ENCODE measurements at regions not wholly inside any gene's neighbourhood (a gene's known extent, or its start where the extent isn't known, plus 50 kb on each side); places are given as distances from the start of the nearest gene placed in this dataset.

DNA sequence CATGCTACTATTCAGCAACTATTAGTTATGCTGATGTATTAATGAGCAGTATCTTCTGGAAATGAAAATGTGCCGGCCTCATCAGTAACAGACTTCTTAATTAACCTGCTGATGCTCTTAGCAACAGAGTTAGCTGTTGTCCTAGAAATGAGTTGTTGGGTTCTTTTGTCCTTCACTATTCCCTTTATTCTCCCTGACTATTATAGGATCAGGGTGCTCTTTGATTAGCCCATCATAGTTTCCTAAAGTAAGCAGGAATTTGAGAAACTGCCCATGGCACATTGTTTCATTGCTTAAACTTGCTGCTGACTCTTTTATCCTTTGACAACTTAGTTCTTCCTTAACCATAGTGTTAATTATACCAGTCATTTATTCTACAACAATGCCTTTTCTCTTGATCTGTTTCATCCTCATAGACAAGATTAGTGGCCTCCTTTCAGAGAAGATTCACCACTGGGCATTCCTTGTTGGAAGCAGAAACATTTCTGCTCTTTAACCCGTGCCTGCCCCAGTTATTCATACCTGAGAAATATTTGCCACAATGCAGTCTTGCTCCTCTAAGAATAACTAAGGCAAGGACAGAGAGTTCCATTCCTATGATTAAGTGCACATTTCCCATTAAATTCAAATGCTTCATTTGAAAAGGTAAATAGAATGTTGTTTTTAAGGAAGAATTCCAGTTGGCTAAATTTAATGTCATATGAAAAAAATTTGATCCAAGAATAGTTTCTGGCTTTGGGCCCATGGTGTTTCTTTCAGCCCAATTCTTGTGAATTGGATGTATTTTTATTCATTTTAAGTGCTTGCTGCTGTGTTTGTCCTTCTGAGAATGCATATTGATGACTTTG is 573.3 kb upstream of the TBL1XR1 start:
- TF ChIP-seq POLR2AphosphoS5 (IDR thresholded peaks at IDR 0.05; ENCODE audit: low read depth, low read length) (no peak), POLR2A (IDR thresholded peaks at IDR 0.05; ENCODE audit: low read depth, low read length) (no peak), POU2F2 (IDR thresholded peaks at IDR 0.05; ENCODE audit: low read depth, low read length) (no peak)

Data from GM12891 (cell line).